Right lobe of liver (tissue), 6 donors: ENCODE measurements at regions not wholly inside any gene's neighbourhood (a gene's known extent, or its start where the extent isn't known, plus 50 kb on each side); places are given as distances from the start of the nearest gene placed in this dataset.
A peak's percentile ranks its signal among the peaks of the same experiment; 100 is the strongest.

ENCODE experiments used
- ATAC-seq, 4 donors: fragments of 200-7000 bp; cut with Tn5 transposase; one replicate each; pipeline ENCODE4 v1.9.1; 2020; ENCODE audit warnings: mild to moderate bottlenecking in 4 of 4, moderate library complexity in 4 of 4
- DNase-seq, 3 donors: peaks; one replicate each; pipeline ENCODE4 v3.0.0-alpha.2; 2020
- H3K27ac ChIP-seq, 3 donors: fragments of 200-600 bp; one replicate each; pipeline ENCODE4 v1.8.0; 2022
- H3K27me3 ChIP-seq, 2 donors: fragments of 200-600 bp; one replicate each; pipeline ENCODE4 v1.8.0; 2022
- H3K36me3 ChIP-seq, 4 donors: fragments of 200-600 bp; sonication (generic) in 1 of 4; one replicate each; pipeline versions ENCODE4 v1.5.1 to v1.8.0; 2017 to 2022; ENCODE audit warnings: control low read depth in 1 of 4
- H3K4me1 ChIP-seq, 4 donors: fragments of 200-600 bp; sonication (generic) in 1 of 4; one replicate each; pipeline versions ENCODE4 v1.5.1 to v1.8.0; 2017 to 2022; ENCODE audit warnings: control low read depth in 1 of 4
- H3K4me3 ChIP-seq, 3 donors: fragments of 200-600 bp; one replicate each; pipeline ENCODE4 v1.8.0; 2022
- H3K9me3 ChIP-seq, 4 donors: fragments of 200-600 bp; sonication (generic) in 1 of 4; one replicate each; pipeline versions ENCODE4 v1.5.1 to v1.8.0; 2017 to 2022; ENCODE audit warnings: control low read depth in 1 of 4
- CTCF ChIP-seq, 4 donors: fragments of 200-600 bp in 3 of 4; fragments of 450-650 bp in 1 of 4; IDR thresholded peaks; one replicate each; pipeline versions ENCODE4 v1.5.1 to v1.8.0; 2016 to 2022; ENCODE audit warnings: antibody characterized with exemption in 4 of 4, mild to moderate bottlenecking in 2 of 4
- POLR2A ChIP-seq: fragments of 450-650 bp; IDR thresholded peaks from one replicate; pipeline ENCODE4 v1.6.1; 2017; ENCODE audit warnings: antibody characterized with exemption, mild to moderate bottlenecking
- WGBS: methylation state at CpG from one replicate; pipeline ENCODE4 v1.1.6; 2018; ENCODE audit warnings: low coverage, low lambda C conversion rate; ENCODE audit not compliant: insufficient coverage; ENCODE audit errors: missing lambda C conversion rate; 5-methylcytosine and 5-hydroxymethylcytosine counted together
- intact Hi-C, 2 donors: fragments of 100-400 bp; cut with DNase I; formaldehyde crosslinking; loops; one replicate each; pipeline versions ENCODE4 v1.11.2 to v1.14.1; 2022
- donor health status: DM: no; HTN: yes; CAD: no.
- donor health status: DM: no; HTN: no; CAD: no.
- donor health status: DM: no; HTN: no; CAD: no.
- donor health status: DM: no; HTN: yes; CAD: no.
- donor health status: DM: no; HTN: yes; CAD: no.

- ATAC-seq (no peak), DNase-seq (peak in 1 of 3 donors; percentile 33)
- no peaks in the 10 kb centered on the region for H3K4me1 ChIP-seq
- H3K4me3 ChIP-seq, result no peak overlapping the region
- intact Hi-C loops, result no loop called here
- H3K36me3 ChIP-seq, result no peaks in the 10 kb centered on the region
- no peaks in the 10 kb centered on the region for H3K9me3 ChIP-seq
- WGBS, result 60% methylated on average over 1 of the region's 7 CpGs
- no peak for TF ChIP-seq POLR2A
- no peak for TF ChIP-seq CTCF (IDR thresholded peaks at IDR 0.05)
- H3K27ac ChIP-seq, result no peak overlapping the region
- H3K27me3 ChIP-seq, result no peaks in the 10 kb centered on the region
Measured at GRCh38 chrX:101999644-102000539, 68.1 kb upstream of the ZMAT1 start.

- Histone ChIP-seq H3K27ac (no peak overlapping the region), H3K4me3 (no peak overlapping the region), H3K9me3 (no peaks in the 10 kb centered on the region), H3K4me1 (no peaks in the 10 kb centered on the region), H3K27me3 (no peaks in the 10 kb centered on the region), H3K36me3 (no peaks in the 10 kb centered on the region)
- WGBS, result 24% methylated on average over 2 of the region's 2 CpGs
- ATAC-seq (no peak), DNase-seq (no peak)
- no peak for TF ChIP-seq CTCF (IDR thresholded peaks at IDR 0.05)
- TF ChIP-seq POLR2A, result no peak
- intact Hi-C loops, result no loop called here
Measured at GRCh38 chrX:101993335-101993734, 61.5 kb upstream of the ZMAT1 start.

GRCh38 chrX:101986586-101986985 is 54.8 kb upstream of the ZMAT1 start:
- Histone ChIP-seq H3K27ac (no peak overlapping the region), H3K4me3 (no peak overlapping the region), H3K4me1 (no peaks in the 10 kb centered on the region), H3K27me3 (no peaks in the 10 kb centered on the region), H3K9me3 (no peaks in the 10 kb centered on the region), H3K36me3 (no peaks in the 10 kb centered on the region)
- intact Hi-C loops, result no loop called here
- WGBS, result 21% methylated on average over 2 of the region's 2 CpGs
- DNase-seq (no peak), ATAC-seq (no peak)
- TF ChIP-seq CTCF (IDR thresholded peaks at IDR 0.05) (no peak), POLR2A (no peak)
